Thyroid gland (tissue), 4 donors: ENCODE measurements at regions not wholly inside any gene's neighbourhood (a gene's known extent, or its start where the extent isn't known, plus 50 kb on each side); places are given as distances from the start of the nearest gene placed in this dataset.

Experiments
- CTCF ChIP-seq, 6 experiments: fragments of 200-600 bp in 3 of 6; fragments of 450-650 bp in 3 of 6; sonication (generic) in 3 of 6; IDR thresholded peaks; one replicate each; pipeline ENCODE4 v1.5.1; 2016 to 2019; ENCODE audit warnings: antibody characterized with exemption in 6 of 6, mild to moderate bottlenecking in 2 of 6, inconsistent platforms in 1 of 6, moderate library complexity in 1 of 6
- POLR2A ChIP-seq, 2 donors: fragments of 450-650 bp; IDR thresholded peaks; one replicate each; pipeline ENCODE4 v1.6.1; 2017; ENCODE audit warnings: antibody characterized with exemption in 2 of 2, mild to moderate bottlenecking in 2 of 2, moderate library complexity in 1 of 2

- TF ChIP-seq CTCF (IDR thresholded peaks at IDR 0.05) (no peak), POLR2A (IDR thresholded peaks at IDR 0.05) (no peak)
Observed at GRCh38 chr18:77990901-77991300, 741.3 kb downstream of the GALR1 start.
